Breast epithelium (tissue), 3 donors: ENCODE measurements at regions not wholly inside any gene's neighbourhood (a gene's known extent, or its start where the extent isn't known, plus 50 kb on each side); places are given as distances from the start of the nearest gene placed in this dataset.

ENCODE experiments used
- POLR2A ChIP-seq: fragments of 450-650 bp; IDR thresholded peaks from one replicate; pipeline ENCODE4 v1.6.1; 2016; ENCODE audit warnings: antibody characterized with exemption, mild to moderate bottlenecking, moderate library complexity
- TF ChIP-seq, protein P1 (sequence below), 3 donors: fragments of 450-650 bp; IDR thresholded peaks; one replicate each; pipeline ENCODE4 v1.5.1; 2016 to 2017; ENCODE audit warnings: antibody characterized with exemption in 3 of 3, mild to moderate bottlenecking in 3 of 3, moderate library complexity in 3 of 3

DNA sequence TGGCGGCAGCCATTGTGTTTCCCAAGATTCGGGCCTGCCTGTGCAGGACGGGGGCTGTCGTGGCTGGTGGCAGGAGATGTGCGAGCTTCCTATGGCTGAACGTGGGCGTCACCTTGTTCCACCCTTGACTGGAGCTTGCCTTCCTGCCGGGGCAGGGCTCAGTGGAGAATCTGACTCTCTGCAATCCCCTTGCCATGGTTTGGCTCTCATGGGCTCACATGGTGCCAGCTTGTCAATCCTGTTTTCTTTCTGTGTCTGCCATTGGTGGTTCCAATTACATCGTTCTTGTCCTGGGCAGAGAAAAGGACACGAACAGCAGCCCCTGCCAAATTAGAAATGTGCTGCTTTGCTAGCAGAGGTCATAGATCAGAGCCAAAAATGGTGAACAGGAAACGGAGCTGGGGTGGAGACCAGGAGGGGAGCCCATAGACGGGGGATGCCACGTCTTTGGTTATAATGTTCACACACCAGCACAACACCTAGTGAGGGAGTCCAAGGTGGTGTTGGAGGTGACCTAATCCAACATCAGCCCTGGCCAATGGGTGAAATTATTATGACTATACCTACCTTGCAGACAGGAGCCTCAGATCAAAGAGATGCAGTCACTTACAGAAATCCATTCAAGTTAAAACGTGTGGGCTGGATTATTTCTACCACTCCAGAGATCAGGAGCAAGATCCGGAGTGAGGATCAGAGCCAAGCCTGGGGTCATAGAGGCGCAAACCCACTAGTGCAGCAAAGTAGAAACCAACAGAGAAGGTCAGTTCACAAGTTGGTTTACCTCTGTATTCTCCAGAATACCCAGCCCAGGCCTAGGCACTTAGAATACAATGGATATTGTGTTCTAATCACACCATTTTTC is 253.1 kb downstream of the SIPA1L2 start:
- TF ChIP-seq, protein P1, sequence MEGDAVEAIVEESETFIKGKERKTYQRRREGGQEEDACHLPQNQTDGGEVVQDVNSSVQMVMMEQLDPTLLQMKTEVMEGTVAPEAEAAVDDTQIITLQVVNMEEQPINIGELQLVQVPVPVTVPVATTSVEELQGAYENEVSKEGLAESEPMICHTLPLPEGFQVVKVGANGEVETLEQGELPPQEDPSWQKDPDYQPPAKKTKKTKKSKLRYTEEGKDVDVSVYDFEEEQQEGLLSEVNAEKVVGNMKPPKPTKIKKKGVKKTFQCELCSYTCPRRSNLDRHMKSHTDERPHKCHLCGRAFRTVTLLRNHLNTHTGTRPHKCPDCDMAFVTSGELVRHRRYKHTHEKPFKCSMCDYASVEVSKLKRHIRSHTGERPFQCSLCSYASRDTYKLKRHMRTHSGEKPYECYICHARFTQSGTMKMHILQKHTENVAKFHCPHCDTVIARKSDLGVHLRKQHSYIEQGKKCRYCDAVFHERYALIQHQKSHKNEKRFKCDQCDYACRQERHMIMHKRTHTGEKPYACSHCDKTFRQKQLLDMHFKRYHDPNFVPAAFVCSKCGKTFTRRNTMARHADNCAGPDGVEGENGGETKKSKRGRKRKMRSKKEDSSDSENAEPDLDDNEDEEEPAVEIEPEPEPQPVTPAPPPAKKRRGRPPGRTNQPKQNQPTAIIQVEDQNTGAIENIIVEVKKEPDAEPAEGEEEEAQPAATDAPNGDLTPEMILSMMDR (IDR thresholded peaks at IDR 0.05): no peak
- no peak for TF ChIP-seq POLR2A
